ENCODE measurements at regions not wholly inside any gene's neighbourhood (a gene's known extent, or its start where the extent isn't known, plus 50 kb on each side); places are given as distances from the start of the nearest gene placed in this dataset.

GRCh38 chr1:83531521-83532309 is 467.2 kb downstream of the TTLL7 start:
- no peak overlapping the region for H3K4me3 ChIP-seq (ENCODE audit: insufficient read depth, low read depth, low read length)
- ChIA-PET POLR2A (ENCODE audit: unreplicated experiment) (no interaction called here), CTCF (no interaction called here)
- no peak overlapping the region for H3K56ac ChIP-seq (ENCODE audit: extremely low read depth, insufficient read depth, low read length)
- no peak overlapping the region for H3K9ac ChIP-seq (ENCODE audit: low read depth, low read length)
- DNase-seq: no peak
- H2BK5ac ChIP-seq (ENCODE audit: low read depth, low read length, poor library complexity, severe bottlenecking): no peak overlapping the region
- no peak overlapping the region for H2AFZ ChIP-seq (replicated peaks; ENCODE audit: low read length, poor library complexity)
- no peak overlapping the region for H4K8ac ChIP-seq (ENCODE audit: low read depth in 2 of 2, low read length in 2 of 2)
- H3K27me3 ChIP-seq (ENCODE audit: control insufficient read depth, insufficient read depth, low read length): no peaks in the 10 kb centered on the region
- no CpG with 5 or more reads among the region's 2 CpGs for WGBS, 2 experiments (ENCODE audit: extremely low coverage in 2 of 2, insufficient read length in 1 of 2)
- intact Hi-C loops (cut with micrococcal nuclease) (no loop called here), in situ Hi-C loops (cut with MboI; ENCODE audit: low sequenced_read_pairs) (no loop called here), dilution Hi-C loops (cut with HindIII; ENCODE audit: low sequenced_read_pairs, unreplicated experiment) (no loop called here)
- no peaks in the 10 kb centered on the region for H3K9me1 ChIP-seq (ENCODE audit: insufficient read depth, low read length)
- BruUV-seq (replicated peaks): no TSS peak
- H2BK120ac ChIP-seq (ENCODE audit: low read depth, low read length): no peak overlapping the region
- H3K14ac ChIP-seq (replicated peaks; ENCODE audit: low read depth, low read length): no peak overlapping the region
- H3K4me1 ChIP-seq (ENCODE audit: control insufficient read depth, insufficient read depth, low read length): no peaks in the 10 kb centered on the region
- H4K5ac ChIP-seq (ENCODE audit: low read depth, low read length): no peak overlapping the region
- no peak overlapping the region for H3K23ac ChIP-seq (ENCODE audit: low read depth, low read length)
- H4K91ac ChIP-seq (ENCODE audit: insufficient read depth, low read depth, low read length): no peak overlapping the region
- no peak overlapping the region for H3K4me2 ChIP-seq (ENCODE audit: low read depth, low read length)
- no peak overlapping the region for H3K4ac ChIP-seq (ENCODE audit: low read depth, low read length)
- H3K18ac ChIP-seq (ENCODE audit: low read depth, low read length): no peak overlapping the region
- H3K79me1 ChIP-seq (ENCODE audit: low read depth in 1 of 2, low read length in 2 of 2): no peaks in the 10 kb centered on the region
- H2AK9ac ChIP-seq (replicated peaks; ENCODE audit: low read depth, low read length, poor library complexity): no peak overlapping the region
- H2BK15ac ChIP-seq (ENCODE audit: low read depth, low read length): no peak overlapping the region
- no peak overlapping the region for H3K27ac ChIP-seq (ENCODE audit: insufficient read depth, low read length)
- TF ChIP-seq USF2 (IDR thresholded peaks at IDR 0.05; ENCODE audit: low read depth, low read length): no peak
- TF ChIP-seq CHD1 (IDR thresholded peaks at IDR 0.05; ENCODE audit: low read depth, low read length): no peak
- TF ChIP-seq POLR2A (IDR thresholded peaks at IDR 0.05; ENCODE audit: low read depth, low read length): no peak
- TF ChIP-seq MXI1 (IDR thresholded peaks at IDR 0.05; ENCODE audit: borderline replicate concordance, low read depth, low read length): no peak
- no peak for TF ChIP-seq RFX5 (IDR thresholded peaks at IDR 0.05; ENCODE audit: low read depth, low read length)
- TF ChIP-seq RCOR1 (IDR thresholded peaks at IDR 0.05; ENCODE audit: insufficient replicate concordance, low read length): no peak
- TF ChIP-seq MAZ (IDR thresholded peaks at IDR 0.05; ENCODE audit: borderline replicate concordance, low read depth, low read length): no peak
- no peak for TF ChIP-seq SMC3 (IDR thresholded peaks at IDR 0.05; ENCODE audit: low read depth, low read length)
- no peak overlapping the region for H2AK5ac ChIP-seq (ENCODE audit: low read depth, low read length)
- H3K36me3 ChIP-seq (ENCODE audit: control insufficient read depth, insufficient read depth, low read length): no peaks in the 10 kb centered on the region
- H2BK20ac ChIP-seq (ENCODE audit: low read depth, low read length): no peak overlapping the region
- ATAC-seq (ENCODE audit: low read depth): no peak
- H3K9me3 ChIP-seq (ENCODE audit: control insufficient read depth, insufficient read depth, low read length): peaks cover 2% of the 10 kb centered on the region; the same call in 1 of the 2 replicates
- H4K20me1 ChIP-seq (ENCODE audit: insufficient read depth, low read length): no peaks in the 10 kb centered on the region
